Retinal pigment epithelial cell (primary cell): ENCODE measurements at regions not wholly inside any gene's neighbourhood (a gene's known extent, or its start where the extent isn't known, plus 50 kb on each side); places are given as distances from the start of the nearest gene placed in this dataset.

Source experiments
- DNase-seq: peaks from one replicate; pipeline ENCODE4 v3.0.0-alpha.2; 2010; ENCODE audit warnings: low read depth
- H3K4me3 ChIP-seq: 2 replicates; pipeline ENCODE4 v1.5.1; 2011; ENCODE audit warnings: mild to moderate bottlenecking, low read length, control low read depth, moderate library complexity
- CTCF ChIP-seq: conservative IDR thresholded peaks from 2 replicates; pipeline ENCODE4 v1.5.1; 2011; ENCODE audit warnings: low read depth, low read length, control low read depth, inconsistent platforms

- no peak for DNase-seq
- TF ChIP-seq CTCF, result no peak
- no peak overlapping the region for H3K4me3 ChIP-seq
Observed at GRCh38 chr3:67898916-67899315, 244.5 kb upstream of the SUCLG2 start.

GRCh38 chr3:67897351-67898336 is 243.2 kb upstream of the SUCLG2 start:
- DNase-seq, result no peak
- H3K4me3 ChIP-seq, result no peak overlapping the region
- TF ChIP-seq CTCF, result no peak

GRCh38 chr3:67896130-67896529 is 241.7 kb upstream of the SUCLG2 start:
- no peak for TF ChIP-seq CTCF
- no peak overlapping the region for H3K4me3 ChIP-seq
- no peak for DNase-seq

- no peak for TF ChIP-seq CTCF
- no peak for DNase-seq
- no peak overlapping the region for H3K4me3 ChIP-seq
Observed at GRCh38 chr3:67894510-67894909, 240.1 kb upstream of the SUCLG2 start.

- DNase-seq, result no peak
- H3K4me3 ChIP-seq, result no peak overlapping the region
- TF ChIP-seq CTCF, result no peak
Observed at GRCh38 chr3:67884345-67884744, 229.9 kb upstream of the SUCLG2 start.

- H3K4me3 ChIP-seq, result no peak overlapping the region
- TF ChIP-seq CTCF, result no peak
- no peak for DNase-seq
Observed at GRCh38 chr3:67883766-67884165, 229.4 kb upstream of the SUCLG2 start.

GRCh38 chr3:67882981-67883380 is 228.6 kb upstream of the SUCLG2 start:
- DNase-seq, result no peak
- H3K4me3 ChIP-seq, result no peak overlapping the region
- no peak for TF ChIP-seq CTCF
